Peyer's patch (tissue), 4 donors: ENCODE measurements at regions not wholly inside any gene's neighbourhood (a gene's known extent, or its start where the extent isn't known, plus 50 kb on each side); places are given as distances from the start of the nearest gene placed in this dataset.

ENCODE experiments used
- CTCF ChIP-seq, 6 experiments: fragments of 450-650 bp in 4 of 6; fragments of 200-600 bp in 2 of 6; sonication (generic) in 1 of 6; IDR thresholded peaks; one replicate each; pipeline ENCODE4 v1.5.1; 2017 to 2019; ENCODE audit warnings: antibody characterized with exemption in 6 of 6, mild to moderate bottlenecking in 3 of 6, moderate library complexity in 1 of 6
- POLR2A ChIP-seq, 2 donors: fragments of 450-650 bp; IDR thresholded peaks; one replicate each; pipeline ENCODE4 v1.5.1; 2017; ENCODE audit warnings: antibody characterized with exemption in 2 of 2, mild to moderate bottlenecking in 2 of 2, moderate library complexity in 2 of 2

GRCh38 chr17:83173914-83174361 is 94.5 kb downstream of the METRNL start:
- TF ChIP-seq CTCF (IDR thresholded peaks at IDR 0.05) (no peak), POLR2A (IDR thresholded peaks at IDR 0.05) (no peak)
